ENCODE measurements at regions not wholly inside any gene's neighbourhood (a gene's known extent, or its start where the extent isn't known, plus 50 kb on each side); places are given as distances from the start of the nearest gene placed in this dataset.

DNA sequence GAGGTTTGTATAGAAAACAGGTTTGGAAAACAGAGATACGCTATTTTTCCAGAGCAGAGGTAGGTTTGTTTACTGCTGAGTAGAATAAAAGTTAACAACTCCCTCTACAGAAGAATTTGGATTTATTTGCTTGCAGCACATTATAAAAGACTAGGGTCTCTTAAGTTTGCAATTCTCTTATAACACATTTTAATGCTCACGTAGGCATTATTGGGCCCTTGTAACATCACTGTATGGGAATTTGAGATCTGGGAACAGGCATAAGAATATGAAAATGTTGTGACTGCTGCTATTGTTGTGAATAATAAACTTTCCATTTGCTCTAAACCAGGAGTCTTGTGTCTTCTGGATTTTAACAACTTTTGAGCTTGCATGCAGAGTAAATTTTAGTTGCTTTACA is 128.3 kb upstream of the CADM2 start:
- no peak for DNase-seq (ENCODE audit: low read depth in 4 of 4, low spot score in 2 of 4)

GRCh38 chr3:84835366-84835765 is 123.4 kb upstream of the CADM2 start:
- DNase-seq (ENCODE audit: low read depth in 4 of 4, low spot score in 2 of 4) = no peak

GRCh38 chr3:84836961-84837360 is 121.8 kb upstream of the CADM2 start:
- peak in 1 of 4 donors; percentile 1 for DNase-seq (ENCODE audit: low read depth in 4 of 4, low spot score in 2 of 4)

DNA sequence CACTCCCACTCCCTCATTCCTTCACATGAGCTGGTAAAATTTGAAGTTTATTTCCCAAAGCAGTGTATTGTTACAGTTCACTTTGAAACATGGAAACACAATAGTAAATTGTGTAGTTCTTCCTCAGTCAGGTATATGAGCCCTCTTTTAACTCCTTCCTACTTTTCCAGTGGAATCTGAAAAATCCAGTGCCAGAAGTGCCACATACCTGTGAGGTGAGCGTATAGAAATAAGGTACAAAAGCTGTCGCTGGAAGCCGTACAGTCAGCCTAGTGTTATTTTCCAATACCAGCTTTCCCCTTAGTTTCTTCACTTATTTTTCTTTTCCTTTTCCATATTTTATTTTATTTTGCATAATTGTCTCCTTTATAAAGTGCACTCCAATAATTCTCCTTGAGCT is 81.7 kb upstream of the CADM2 start:
- no peak for DNase-seq (ENCODE audit: low read depth in 4 of 4, low spot score in 2 of 4)

- DNase-seq (ENCODE audit: low read depth in 4 of 4, low spot score in 2 of 4) = no peak
Measured at GRCh38 chr3:84881288-84881687, 77.5 kb upstream of the CADM2 start.

- DNase-seq (ENCODE audit: low read depth in 4 of 4, low spot score in 2 of 4) = no peak
Measured at GRCh38 chr3:84885199-84885882, 73.4 kb upstream of the CADM2 start.

DNA sequence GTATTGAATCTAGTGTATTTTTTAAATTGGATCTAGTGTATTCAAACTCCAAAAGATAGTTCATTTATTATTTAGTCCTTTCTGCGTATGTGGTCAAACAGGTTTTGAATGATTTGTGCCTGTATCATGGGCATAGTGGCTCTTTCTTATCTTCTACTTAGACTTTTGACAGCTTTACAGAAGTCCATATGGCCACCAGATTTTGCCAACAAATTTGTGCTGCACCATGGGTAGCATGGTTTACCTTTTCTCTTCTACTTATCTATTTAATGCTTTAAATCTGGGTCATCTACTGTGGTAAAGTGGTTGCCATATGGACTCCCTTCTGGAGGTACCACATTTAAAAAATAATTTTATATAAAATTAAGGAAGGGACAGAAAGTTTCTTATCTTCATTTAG is 66.9 kb upstream of the CADM2 start:
- DNase-seq (ENCODE audit: low read depth in 4 of 4, low spot score in 2 of 4) = no peak

- no peak for DNase-seq (ENCODE audit: low read depth in 4 of 4, low spot score in 2 of 4)
Measured at GRCh38 chr3:84893211-84893610, 65.6 kb upstream of the CADM2 start.

DNA sequence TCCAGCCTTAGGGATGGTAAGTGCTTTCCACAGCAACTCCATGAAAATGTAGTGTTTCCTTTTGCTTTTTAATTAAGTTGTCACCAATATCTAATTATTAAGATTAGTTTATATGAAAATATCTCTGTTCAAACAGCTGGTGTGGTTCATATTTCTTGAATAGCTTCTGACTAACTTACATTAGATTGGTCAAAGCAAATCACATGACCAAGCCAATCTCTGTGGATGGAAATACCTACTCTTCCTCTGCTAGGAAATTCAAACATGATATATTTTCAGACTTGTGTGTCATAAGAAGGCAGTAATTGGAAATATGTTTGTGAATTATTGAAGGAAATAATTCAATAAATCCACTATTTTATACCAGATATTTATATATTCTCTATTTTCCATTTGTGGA is 54.6 kb upstream of the CADM2 start:
- no peak for DNase-seq (ENCODE audit: low read depth in 4 of 4, low spot score in 2 of 4)

GRCh38 chr3:84904816-84905555 is 53.8 kb upstream of the CADM2 start:
- no peak for DNase-seq (ENCODE audit: low read depth in 4 of 4, low spot score in 2 of 4)

GRCh38 chr3:84905556-84905920 is 53.3 kb upstream of the CADM2 start:
- no peak for DNase-seq (ENCODE audit: low read depth in 4 of 4, low spot score in 2 of 4)

GRCh38 chr3:84906065-84906464 is 52.7 kb upstream of the CADM2 start:
- no peak for DNase-seq (ENCODE audit: low read depth in 4 of 4, low spot score in 2 of 4)
